Mesothelial cell of epicardium (in vitro differentiated cells): ENCODE measurements at regions not wholly inside any gene's neighbourhood (a gene's known extent, or its start where the extent isn't known, plus 50 kb on each side); places are given as distances from the start of the nearest gene placed in this dataset.
"Not testable (repeated sequence)": the region's sequence is repeated elsewhere in the genome, so short reads cannot be mapped to it uniquely, and the experiment has no call there.

Experiments used
- DNase-seq, 2 experiments: peaks; one replicate each; pipeline ENCODE4 v3.0.0; 2021; ENCODE audit warnings: low spot score in 2 of 2; ENCODE audit not compliant: unreplicated experiment in 2 of 2
- H3K27ac Mint-ChIP-seq: 2 replicates; pipeline ENCODE4 v1.8.0; 2021; ENCODE audit warnings: mixed read lengths
- H3K27me3 Mint-ChIP-seq: 2 replicates; pipeline ENCODE4 v1.8.0; 2021; ENCODE audit warnings: low read depth, mixed read lengths
- H3K36me3 Mint-ChIP-seq: 2 replicates; pipeline ENCODE4 v1.8.0; 2021; ENCODE audit warnings: mixed read lengths
- H3K4me1 Mint-ChIP-seq: 2 replicates; pipeline ENCODE4 v1.8.0; 2021; ENCODE audit warnings: mixed read lengths
- H3K4me3 Mint-ChIP-seq: 2 replicates; pipeline ENCODE4 v1.8.0; 2021; ENCODE audit warnings: mild to moderate bottlenecking, moderate library complexity, mixed read lengths
- H3K9me3 Mint-ChIP-seq: 2 replicates; pipeline ENCODE4 v1.8.0; 2021; ENCODE audit warnings: mixed read lengths
- TF ChIP-seq, protein P1 (sequence below): fragments of 200-600 bp; sonication (generic); IDR thresholded peaks from one replicate; pipeline ENCODE4 v1.5.0; 2021; ENCODE audit warnings: antibody characterized with exemption; ENCODE audit not compliant: unreplicated experiment

DNA sequence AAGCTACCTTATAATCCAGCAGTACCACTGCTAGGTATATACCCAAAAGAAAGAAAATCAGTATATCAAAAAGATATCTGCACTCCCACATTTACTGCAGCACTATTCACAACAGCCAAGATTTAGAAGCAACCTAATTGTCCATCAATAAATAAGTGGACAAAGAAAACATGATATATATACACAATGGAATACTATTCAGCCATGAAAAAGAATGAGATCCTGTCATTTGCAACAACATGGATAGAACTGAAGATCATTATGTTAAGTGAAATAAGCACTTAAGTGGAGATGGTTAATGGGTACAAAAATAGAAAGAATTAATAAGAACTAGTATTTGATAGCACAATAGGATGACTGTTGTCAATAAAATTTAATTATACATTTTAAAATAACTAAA is 90.7 kb upstream of the PKN2 start:
- Mint-ChIP-seq H3K4me3 (no peak overlapping the region), H3K27ac (no peak overlapping the region), H3K36me3 (no peaks in the 10 kb centered on the region), H3K27me3 (no peaks in the 10 kb centered on the region), H3K9me3 (peaks cover 51% of the 10 kb centered on the region), H3K4me1 (no peaks in the 10 kb centered on the region)
- no peak for DNase-seq
- TF ChIP-seq, protein P1, sequence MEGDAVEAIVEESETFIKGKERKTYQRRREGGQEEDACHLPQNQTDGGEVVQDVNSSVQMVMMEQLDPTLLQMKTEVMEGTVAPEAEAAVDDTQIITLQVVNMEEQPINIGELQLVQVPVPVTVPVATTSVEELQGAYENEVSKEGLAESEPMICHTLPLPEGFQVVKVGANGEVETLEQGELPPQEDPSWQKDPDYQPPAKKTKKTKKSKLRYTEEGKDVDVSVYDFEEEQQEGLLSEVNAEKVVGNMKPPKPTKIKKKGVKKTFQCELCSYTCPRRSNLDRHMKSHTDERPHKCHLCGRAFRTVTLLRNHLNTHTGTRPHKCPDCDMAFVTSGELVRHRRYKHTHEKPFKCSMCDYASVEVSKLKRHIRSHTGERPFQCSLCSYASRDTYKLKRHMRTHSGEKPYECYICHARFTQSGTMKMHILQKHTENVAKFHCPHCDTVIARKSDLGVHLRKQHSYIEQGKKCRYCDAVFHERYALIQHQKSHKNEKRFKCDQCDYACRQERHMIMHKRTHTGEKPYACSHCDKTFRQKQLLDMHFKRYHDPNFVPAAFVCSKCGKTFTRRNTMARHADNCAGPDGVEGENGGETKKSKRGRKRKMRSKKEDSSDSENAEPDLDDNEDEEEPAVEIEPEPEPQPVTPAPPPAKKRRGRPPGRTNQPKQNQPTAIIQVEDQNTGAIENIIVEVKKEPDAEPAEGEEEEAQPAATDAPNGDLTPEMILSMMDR, result no peak

- DNase-seq, result no peak
- H3K9me3 Mint-ChIP-seq, result peaks cover 64% of the 10 kb centered on the region
- H3K27ac Mint-ChIP-seq, result no peak overlapping the region
These were observed 88.6 kb upstream of the PKN2 start for GRCh38 chr1:88595355-88596002.

GRCh38 chr1:88597973-88598372 is 86.1 kb upstream of the PKN2 start:
- DNase-seq, H3K4me1 Mint-ChIP-seq, H3K4me3 Mint-ChIP-seq, H3K36me3 Mint-ChIP-seq, H3K27ac Mint-ChIP-seq, H3K27me3 Mint-ChIP-seq: not testable (repeated sequence)
- H3K9me3 Mint-ChIP-seq, result peaks cover 47% of the 10 kb centered on the region

More at GRCh38 chr1:88595355-88596002, 88.6 kb upstream of the PKN2 start:
- TF ChIP-seq, protein P1, result peak; percentile 25
- Mint-ChIP-seq H3K4me1 (no peaks in the 10 kb centered on the region), H3K36me3 (no peaks in the 10 kb centered on the region), H3K4me3 (no peak overlapping the region), H3K27me3 (no peaks in the 10 kb centered on the region)

DNA sequence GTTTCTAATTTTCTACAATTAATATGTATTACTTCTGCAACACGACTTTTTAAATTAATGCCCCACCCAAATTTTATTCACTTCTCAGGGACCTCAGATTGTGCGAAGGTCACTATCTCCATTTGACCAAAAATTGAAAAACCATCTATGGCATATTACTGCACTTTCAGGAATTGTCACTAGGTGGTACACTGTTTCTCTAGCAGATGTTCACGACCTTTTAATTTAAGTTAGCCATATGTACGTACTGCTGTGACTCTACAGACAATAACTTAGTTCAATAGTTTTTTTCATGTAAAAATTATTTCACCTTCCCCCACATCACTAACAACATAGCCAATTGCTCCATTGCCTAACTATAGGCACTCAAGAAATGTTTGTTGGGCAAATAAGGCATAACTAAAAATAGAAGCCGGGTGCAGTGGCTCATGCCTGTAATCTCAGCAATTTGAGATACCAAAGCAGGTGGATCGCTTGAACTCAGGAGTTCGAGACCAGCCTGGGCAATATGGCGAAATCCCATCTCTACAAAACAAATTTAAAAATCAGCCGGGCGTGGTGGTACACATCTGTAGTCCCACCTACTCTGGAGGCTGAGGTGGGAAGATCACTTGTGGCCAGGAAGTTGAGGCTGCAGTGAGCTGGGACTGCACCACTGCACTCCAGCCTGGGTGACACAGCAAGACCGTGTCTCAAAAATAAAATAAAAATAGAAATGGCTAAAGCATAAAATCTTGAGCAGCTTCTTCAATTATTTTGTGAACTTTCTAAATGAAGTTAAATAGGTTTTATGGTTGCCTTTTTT is 75.7 kb upstream of the PKN2 start:
- no peaks in the 10 kb centered on the region for H3K36me3 Mint-ChIP-seq
- no peaks in the 10 kb centered on the region for H3K4me1 Mint-ChIP-seq
- TF ChIP-seq, protein P1, result peak; percentile 77
- no peaks in the 10 kb centered on the region for H3K9me3 Mint-ChIP-seq
- no peaks in the 10 kb centered on the region for H3K27me3 Mint-ChIP-seq
- no peak overlapping the region for H3K4me3 Mint-ChIP-seq
- no peak overlapping the region for H3K27ac Mint-ChIP-seq
- DNase-seq, result no peak

GRCh38 chr1:88609051-88609450 is 75.0 kb upstream of the PKN2 start:
- TF ChIP-seq, protein P1, result no peak
- no peak overlapping the region for H3K4me3 Mint-ChIP-seq
- H3K27me3 Mint-ChIP-seq, result no peaks in the 10 kb centered on the region
- no peaks in the 10 kb centered on the region for H3K9me3 Mint-ChIP-seq
- no peaks in the 10 kb centered on the region for H3K36me3 Mint-ChIP-seq
- DNase-seq, result no peak
- no peaks in the 10 kb centered on the region for H3K4me1 Mint-ChIP-seq
- H3K27ac Mint-ChIP-seq, result no peak overlapping the region

DNA sequence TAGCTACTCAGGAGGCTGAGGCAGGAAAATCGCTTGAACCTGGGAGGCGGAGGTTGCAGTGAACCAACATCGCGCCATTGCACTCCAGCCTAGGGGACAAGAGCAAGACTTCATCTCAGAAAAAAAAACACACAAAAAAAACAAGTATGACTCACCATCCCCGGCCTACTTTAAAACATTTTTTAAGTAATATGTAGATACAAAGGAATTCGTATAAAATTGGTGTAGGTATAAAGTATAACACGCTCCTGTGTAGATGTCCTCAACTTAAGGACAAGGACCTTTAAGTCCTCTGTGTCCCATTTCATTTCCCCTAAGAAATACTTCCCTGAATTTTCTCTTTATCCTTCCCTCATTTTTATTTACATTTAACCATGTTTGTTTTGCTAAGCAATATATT is 73.4 kb upstream of the PKN2 start:
- H3K36me3 Mint-ChIP-seq, result no peaks in the 10 kb centered on the region
- no peak overlapping the region for H3K4me3 Mint-ChIP-seq
- H3K27me3 Mint-ChIP-seq, result no peaks in the 10 kb centered on the region
- TF ChIP-seq, protein P1, result no peak
- H3K4me1 Mint-ChIP-seq, result no peaks in the 10 kb centered on the region
- H3K27ac Mint-ChIP-seq, result no peak overlapping the region
- no peaks in the 10 kb centered on the region for H3K9me3 Mint-ChIP-seq
- no peak for DNase-seq
